ENCODE measurements at regions not wholly inside any gene's neighbourhood (a gene's known extent, or its start where the extent isn't known, plus 50 kb on each side); places are given as distances from the start of the nearest gene placed in this dataset.

DNA sequence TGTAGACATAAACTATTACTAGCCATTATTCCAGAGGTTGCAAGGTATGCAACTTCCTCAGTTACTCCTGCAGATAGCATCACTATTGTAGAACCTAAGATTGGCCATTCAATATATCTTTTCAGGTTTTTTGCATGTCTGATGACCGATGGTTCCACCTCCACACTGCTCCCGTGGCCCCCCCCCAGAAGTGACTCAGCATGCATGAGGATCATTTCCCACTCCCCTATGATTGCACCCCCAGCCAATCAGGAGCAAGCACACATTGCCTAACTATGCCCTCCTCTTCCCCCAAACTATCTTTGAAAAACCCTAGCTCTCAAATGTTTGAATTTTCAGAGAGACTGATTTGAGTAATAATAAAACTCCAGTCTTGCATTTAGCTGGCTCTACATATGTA is 601.4 kb upstream of the TLE4 start:
- Mint-ChIP-seq H3K36me3 (ENCODE audit: low read depth) (no peaks in the 10 kb centered on the region), H3K4me3 (no peak overlapping the region), H3K4me1 (no peaks in the 10 kb centered on the region), H3K9me3 (no peaks in the 10 kb centered on the region), H3K27me3 (no peaks in the 10 kb centered on the region), H3K27ac (no peak overlapping the region)
- ATAC-seq (ENCODE audit: low read depth) = no peak
- CTCF ChIA-PET = no interaction called here
- intact Hi-C loops (cut with micrococcal nuclease) = no loop called here
- TF ChIP-seq, protein P1, sequence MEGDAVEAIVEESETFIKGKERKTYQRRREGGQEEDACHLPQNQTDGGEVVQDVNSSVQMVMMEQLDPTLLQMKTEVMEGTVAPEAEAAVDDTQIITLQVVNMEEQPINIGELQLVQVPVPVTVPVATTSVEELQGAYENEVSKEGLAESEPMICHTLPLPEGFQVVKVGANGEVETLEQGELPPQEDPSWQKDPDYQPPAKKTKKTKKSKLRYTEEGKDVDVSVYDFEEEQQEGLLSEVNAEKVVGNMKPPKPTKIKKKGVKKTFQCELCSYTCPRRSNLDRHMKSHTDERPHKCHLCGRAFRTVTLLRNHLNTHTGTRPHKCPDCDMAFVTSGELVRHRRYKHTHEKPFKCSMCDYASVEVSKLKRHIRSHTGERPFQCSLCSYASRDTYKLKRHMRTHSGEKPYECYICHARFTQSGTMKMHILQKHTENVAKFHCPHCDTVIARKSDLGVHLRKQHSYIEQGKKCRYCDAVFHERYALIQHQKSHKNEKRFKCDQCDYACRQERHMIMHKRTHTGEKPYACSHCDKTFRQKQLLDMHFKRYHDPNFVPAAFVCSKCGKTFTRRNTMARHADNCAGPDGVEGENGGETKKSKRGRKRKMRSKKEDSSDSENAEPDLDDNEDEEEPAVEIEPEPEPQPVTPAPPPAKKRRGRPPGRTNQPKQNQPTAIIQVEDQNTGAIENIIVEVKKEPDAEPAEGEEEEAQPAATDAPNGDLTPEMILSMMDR (IDR thresholded peaks at IDR 0.05) = no peak
- POLR2A ChIA-PET = no interaction called here
- DNase-seq = no peak

DNA sequence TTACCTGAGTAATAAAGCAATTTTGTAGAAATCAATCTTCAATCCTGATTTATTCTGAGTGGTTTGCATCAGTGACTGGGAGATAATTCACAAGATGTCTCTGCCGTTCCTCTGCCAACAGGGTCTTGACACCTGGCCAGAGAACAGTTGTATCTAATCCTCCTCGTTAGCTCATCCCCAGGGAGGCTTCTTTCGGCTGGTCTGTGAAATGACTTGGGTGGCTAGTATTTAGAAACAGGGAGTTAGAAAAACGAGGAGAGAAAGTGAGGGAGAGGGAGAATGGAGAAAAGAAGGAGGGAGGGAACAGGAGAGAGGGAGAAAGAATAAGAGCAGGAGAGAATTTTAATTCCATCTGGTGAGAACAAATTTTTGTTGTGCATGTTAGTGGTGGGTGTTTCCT is 600.2 kb upstream of the TLE4 start:
- TF ChIP-seq, protein P1 (IDR thresholded peaks at IDR 0.05) = no peak
- intact Hi-C loops (cut with micrococcal nuclease) = no loop called here
- Mint-ChIP-seq H3K9me3 (no peaks in the 10 kb centered on the region), H3K4me3 (no peak overlapping the region), H3K27me3 (no peaks in the 10 kb centered on the region), H3K4me1 (no peaks in the 10 kb centered on the region), H3K27ac (no peak overlapping the region), H3K36me3 (ENCODE audit: low read depth) (no peaks in the 10 kb centered on the region)
- DNase-seq (no peak), ATAC-seq (ENCODE audit: low read depth) (no peak)
- ChIA-PET CTCF (no interaction called here), POLR2A (interaction anchor here (0.6 kb wide), 1 partner anchor 312 kb away, joined by 4 read pairs; no protein-coding TSS in a partner anchor)

DNA sequence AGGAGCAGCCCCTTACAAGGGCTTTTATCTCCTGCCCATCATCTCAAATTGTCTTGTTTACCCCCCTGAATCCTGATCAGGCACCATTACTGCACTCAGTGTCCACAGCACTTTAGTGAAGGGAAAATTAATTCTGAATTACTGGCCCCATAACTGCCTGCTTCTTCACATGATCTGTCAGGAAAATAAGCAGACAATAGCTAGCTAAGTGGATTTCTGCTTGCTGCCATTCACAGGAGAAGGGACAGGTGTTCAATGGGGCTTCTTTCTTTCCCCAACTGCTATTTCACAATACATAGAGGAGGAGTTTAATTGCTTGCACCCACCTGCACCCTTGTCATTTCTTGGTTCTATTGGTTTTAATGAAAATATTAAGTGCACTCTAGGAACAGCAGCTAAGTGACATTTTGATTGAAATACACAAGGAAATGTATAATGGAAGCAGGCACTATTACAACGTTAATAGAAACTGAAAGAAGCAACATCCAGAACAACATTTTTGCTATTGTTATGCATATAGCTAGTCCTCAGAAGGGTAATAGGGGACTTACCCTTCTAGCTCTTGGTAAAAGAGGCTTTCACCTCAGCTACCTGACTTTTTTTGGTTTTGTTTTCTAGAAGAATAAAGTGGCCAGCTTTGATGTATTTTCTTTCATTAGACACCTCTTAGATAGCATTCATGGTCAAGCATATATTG is 599.3 kb upstream of the TLE4 start:
- Mint-ChIP-seq H3K4me3 (no peak overlapping the region), H3K4me1 (no peaks in the 10 kb centered on the region), H3K36me3 (ENCODE audit: low read depth) (no peaks in the 10 kb centered on the region), H3K27ac (no peak overlapping the region), H3K27me3 (no peaks in the 10 kb centered on the region), H3K9me3 (no peaks in the 10 kb centered on the region)
- CTCF ChIA-PET = no interaction called here
- TF ChIP-seq, protein P1 (IDR thresholded peaks at IDR 0.05) = no peak
- POLR2A ChIA-PET = no interaction called here
- ATAC-seq (ENCODE audit: low read depth) (no peak), DNase-seq (no peak)
- intact Hi-C loops (cut with micrococcal nuclease) = no loop called here

DNA sequence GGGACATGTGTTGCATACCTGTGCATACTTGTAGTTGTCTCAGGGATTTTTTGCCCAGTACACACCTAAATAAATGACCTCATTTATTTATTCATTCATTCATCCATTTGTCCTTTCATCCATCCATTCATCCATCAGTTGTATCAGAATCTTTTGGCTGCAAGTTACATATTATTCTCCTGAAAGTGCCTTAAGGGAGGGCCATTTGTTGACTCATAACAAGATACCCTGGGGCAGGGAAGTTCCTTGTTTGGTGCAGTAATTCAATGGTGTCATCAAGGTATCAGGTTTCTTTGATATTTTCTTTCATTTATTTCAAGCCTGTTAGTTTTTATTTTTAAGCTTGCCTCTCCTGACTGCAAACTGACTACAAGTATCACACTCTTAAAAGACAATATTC is 597.9 kb upstream of the TLE4 start:
- DNase-seq = no peak
- no peak for ATAC-seq (ENCODE audit: low read depth)
- H3K4me3 Mint-ChIP-seq = no peak overlapping the region
- TF ChIP-seq, protein P1 (IDR thresholded peaks at IDR 0.05) = no peak
- no peaks in the 10 kb centered on the region for H3K4me1 Mint-ChIP-seq
- H3K27me3 Mint-ChIP-seq = no peaks in the 10 kb centered on the region
- no peaks in the 10 kb centered on the region for H3K36me3 Mint-ChIP-seq (ENCODE audit: low read depth)
- no peaks in the 10 kb centered on the region for H3K9me3 Mint-ChIP-seq
- CTCF ChIA-PET = no interaction called here
- H3K27ac Mint-ChIP-seq = no peak overlapping the region
- POLR2A ChIA-PET = no interaction called here
- intact Hi-C loops (cut with micrococcal nuclease) = no loop called here

DNA sequence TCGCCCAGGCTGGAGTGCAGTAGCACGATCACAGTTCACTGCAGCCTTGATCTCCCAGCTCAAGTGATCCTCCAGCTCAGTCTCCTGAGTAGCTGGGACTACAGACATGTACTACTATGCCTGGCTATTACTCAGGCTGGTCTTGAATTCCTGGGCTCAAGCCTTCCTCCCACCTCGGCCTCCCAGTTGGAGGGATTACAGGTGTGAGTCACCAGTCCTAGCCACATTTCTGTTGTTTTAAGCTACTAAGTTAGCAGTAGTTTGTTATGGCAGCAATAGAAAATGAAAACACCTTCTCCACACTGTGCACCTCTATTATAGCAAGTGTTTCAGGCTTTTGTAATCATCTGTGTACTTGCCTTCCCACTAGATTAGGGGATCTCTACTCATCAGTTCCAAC is 588.9 kb upstream of the TLE4 start:
- ATAC-seq (ENCODE audit: low read depth) = no peak
- H3K27me3 Mint-ChIP-seq = no peaks in the 10 kb centered on the region
- no peak overlapping the region for H3K4me3 Mint-ChIP-seq
- no peak overlapping the region for H3K27ac Mint-ChIP-seq
- TF ChIP-seq, protein P1 (IDR thresholded peaks at IDR 0.05) = no peak
- H3K4me1 Mint-ChIP-seq = no peaks in the 10 kb centered on the region
- no peaks in the 10 kb centered on the region for H3K9me3 Mint-ChIP-seq
- CTCF ChIA-PET = no interaction called here
- POLR2A ChIA-PET = no interaction called here
- no peak for DNase-seq
- no peaks in the 10 kb centered on the region for H3K36me3 Mint-ChIP-seq (ENCODE audit: low read depth)
- intact Hi-C loops (cut with micrococcal nuclease) = loop anchor here (10.0 kb wide), 1 partner anchor 58 kb away; no protein-coding TSS in a partner anchor
